RWPE2 (cell line): ENCODE measurements at regions not wholly inside any gene's neighbourhood (a gene's known extent, or its start where the extent isn't known, plus 50 kb on each side); places are given as distances from the start of the nearest gene placed in this dataset.

Experiments used
- ATAC-seq: fragments of 200-7000 bp; cut with Tn5 transposase; 3 replicates; pipeline ENCODE4 v1.9.1; 2021; ENCODE audit warnings: low read depth
- DNase-seq: peaks from one replicate; pipeline ENCODE4 v3.0.0-alpha.2; 2020; ENCODE audit warnings: low spot score
- H3K27ac ChIP-seq: fragments of 450-650 bp; 2 replicates; pipeline ENCODE4 v1.5.1; 2017; ENCODE audit warnings: mild to moderate bottlenecking; ENCODE audit not compliant: poor library complexity, severe bottlenecking
- H3K27me3 ChIP-seq: fragments of 250-450 bp; sonication (Bioruptor Pico); 2 replicates; pipeline ENCODE4 v1.5.1; 2021; ENCODE audit warnings: mild to moderate bottlenecking, moderate library complexity; ENCODE audit not compliant: insufficient read depth, poor library complexity, severe bottlenecking
- H3K36me3 ChIP-seq: fragments of 250-450 bp; sonication (Bioruptor Pico); 2 replicates; pipeline ENCODE4 v1.5.1; 2020; ENCODE audit warnings: low read depth, mild to moderate bottlenecking, moderate library complexity
- H3K4me1 ChIP-seq: fragments of 250-450 bp; sonication (Bioruptor Pico); 2 replicates; pipeline ENCODE4 v1.5.1; 2021; ENCODE audit warnings: mild to moderate bottlenecking, moderate library complexity; ENCODE audit not compliant: insufficient read depth, poor library complexity, severe bottlenecking
- H3K4me3 ChIP-seq: fragments of 250-450 bp; sonication (Bioruptor Pico); 2 replicates; pipeline ENCODE4 v1.5.1; 2021; ENCODE audit warnings: mild to moderate bottlenecking, moderate library complexity; ENCODE audit not compliant: severe bottlenecking
- H3K9me3 ChIP-seq: fragments of 250-450 bp; sonication (Bioruptor Pico); 2 replicates; pipeline ENCODE4 v1.5.1; 2021; ENCODE audit warnings: mild to moderate bottlenecking, moderate library complexity; ENCODE audit not compliant: severe bottlenecking
- CTCF ChIP-seq: fragments of 450-650 bp; IDR thresholded peaks from one replicate; pipeline ENCODE4 v1.5.1; 2017; ENCODE audit warnings: mild to moderate bottlenecking, moderate library complexity; ENCODE audit not compliant: poor library complexity, severe bottlenecking

DNA sequence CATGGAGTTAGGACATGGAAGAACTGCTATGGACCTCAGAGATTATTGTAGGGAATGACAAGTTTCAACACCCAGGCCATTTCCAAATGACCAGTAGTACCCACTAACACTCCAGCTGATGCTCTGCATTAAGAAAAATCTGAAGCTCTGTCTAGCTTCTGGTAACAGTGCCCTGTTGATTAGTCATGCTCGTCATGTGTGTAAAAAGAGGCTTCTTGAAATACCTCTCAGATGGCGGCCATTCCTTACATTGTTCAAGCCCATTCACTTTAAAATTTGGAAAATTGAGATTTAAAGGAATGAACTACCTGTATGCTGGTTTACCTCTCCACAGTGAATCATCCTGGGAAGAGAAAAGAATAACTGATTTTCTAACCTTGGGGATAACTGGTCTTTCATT lies 527.9 kb upstream of the ARGLU1 start:
- Histone ChIP-seq H3K36me3 (no peaks in the 10 kb centered on the region), H3K27ac (no peak overlapping the region), H3K9me3 (no peaks in the 10 kb centered on the region), H3K4me1 (no peaks in the 10 kb centered on the region), H3K4me3 (no peak overlapping the region), H3K27me3 (no peaks in the 10 kb centered on the region)
- no peak for TF ChIP-seq CTCF
- DNase-seq (no peak), ATAC-seq (no peak)

DNA sequence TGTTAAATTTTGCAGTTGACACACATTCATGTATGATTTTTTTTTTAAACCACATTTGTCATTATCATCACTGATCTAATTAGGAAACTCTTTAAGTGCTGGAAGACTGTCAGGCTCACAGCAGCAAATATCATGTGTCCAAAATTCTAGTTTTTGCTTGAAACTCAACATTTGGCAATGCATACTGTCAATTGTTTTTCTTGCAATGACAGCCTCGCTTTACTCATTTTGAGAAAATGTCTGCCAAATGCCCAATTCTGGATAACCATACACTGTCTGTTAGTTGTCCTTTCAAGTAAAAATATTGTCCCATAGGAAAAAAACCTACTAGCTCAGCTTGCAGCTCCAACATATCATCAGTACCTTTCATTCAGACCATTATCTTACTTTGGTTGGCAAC lies 523.9 kb upstream of the ARGLU1 start:
- DNase-seq (no peak), ATAC-seq (no peak)
- TF ChIP-seq CTCF: no peak
- Histone ChIP-seq H3K9me3 (no peaks in the 10 kb centered on the region), H3K36me3 (no peaks in the 10 kb centered on the region), H3K4me1 (no peaks in the 10 kb centered on the region), H3K27me3 (no peaks in the 10 kb centered on the region), H3K27ac (no peak overlapping the region), H3K4me3 (no peak overlapping the region)

GRCh38 chr13:107091428-107091827 lies 523.5 kb upstream of the ARGLU1 start:
- ATAC-seq (no peak), DNase-seq (no peak)
- no peaks in the 10 kb centered on the region for H3K27me3 ChIP-seq
- no peak overlapping the region for H3K4me3 ChIP-seq
- H3K4me1 ChIP-seq: no peaks in the 10 kb centered on the region
- no peak for TF ChIP-seq CTCF
- no peaks in the 10 kb centered on the region for H3K36me3 ChIP-seq
- no peak overlapping the region for H3K27ac ChIP-seq
- H3K9me3 ChIP-seq: no peaks in the 10 kb centered on the region

DNA sequence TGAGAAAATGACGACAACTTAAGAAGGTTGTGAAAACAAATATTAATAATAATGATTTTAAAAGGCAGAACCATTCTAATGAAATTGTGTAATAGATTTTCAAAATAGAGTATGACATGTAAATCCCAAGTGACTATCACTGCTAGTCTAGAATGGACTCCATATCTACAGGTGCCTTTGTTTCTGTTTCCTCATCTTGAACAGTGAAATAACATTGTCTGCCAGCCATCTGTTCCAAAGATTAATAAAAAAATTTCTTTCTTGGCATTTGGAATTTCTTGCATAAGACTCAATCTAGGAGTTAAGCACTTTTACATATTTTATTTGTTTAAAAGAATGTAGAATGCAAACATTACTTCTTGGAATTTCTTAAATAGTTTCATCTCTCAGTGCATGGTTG lies 520.1 kb upstream of the ARGLU1 start:
- TF ChIP-seq CTCF: no peak
- Histone ChIP-seq H3K27ac (no peak overlapping the region), H3K4me1 (no peaks in the 10 kb centered on the region), H3K4me3 (no peak overlapping the region), H3K27me3 (no peaks in the 10 kb centered on the region), H3K36me3 (no peaks in the 10 kb centered on the region), H3K9me3 (no peaks in the 10 kb centered on the region)
- no peak for ATAC-seq
- no peak for DNase-seq

GRCh38 chr13:107079423-107080049 lies 511.6 kb upstream of the ARGLU1 start:
- Histone ChIP-seq H3K4me1 (no peaks in the 10 kb centered on the region), H3K36me3 (no peaks in the 10 kb centered on the region), H3K27me3 (no peaks in the 10 kb centered on the region), H3K9me3 (no peaks in the 10 kb centered on the region), H3K27ac (no peak overlapping the region), H3K4me3 (no peak overlapping the region)
- ATAC-seq: no peak
- no peak for DNase-seq
- TF ChIP-seq CTCF: no peak
